GM19438 (cell line): ENCODE measurements at regions not wholly inside any gene's neighbourhood (a gene's known extent, or its start where the extent isn't known, plus 50 kb on each side); places are given as distances from the start of the nearest gene placed in this dataset.

Experiments
- ATAC-seq: cut with Tn5 transposase; IDR thresholded peaks from one replicate; pipeline ENCODE4 v1.9.1; 2021; ENCODE audit warnings: low read depth; ENCODE audit not compliant: unreplicated experiment

GRCh38 chr15:96266456-96266855 is 64.0 kb upstream of the NR2F2 start:
- no peak for ATAC-seq

DNA sequence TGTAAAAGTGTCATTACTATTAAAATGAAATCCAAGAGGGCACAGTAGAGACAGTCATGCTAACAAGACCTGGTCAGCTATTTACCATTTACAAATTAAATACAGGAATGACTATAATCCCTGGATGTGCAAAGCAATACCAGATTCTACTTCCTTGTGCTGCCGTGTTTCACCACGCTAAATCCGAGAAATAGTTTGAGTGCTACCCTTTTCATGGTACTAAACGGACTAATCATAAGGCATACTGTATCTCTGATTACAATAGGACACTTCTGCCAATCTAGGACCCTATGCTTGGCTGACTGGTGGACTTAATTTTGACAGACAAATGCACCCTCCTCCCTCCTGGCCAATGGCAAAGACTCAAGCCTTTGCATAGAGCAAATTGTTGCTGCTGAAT is 63.0 kb upstream of the NR2F2 start:
- ATAC-seq = no peak

- ATAC-seq = no peak
These were observed 61.9 kb upstream of the NR2F2 start for GRCh38 chr15:96268442-96269204.

DNA sequence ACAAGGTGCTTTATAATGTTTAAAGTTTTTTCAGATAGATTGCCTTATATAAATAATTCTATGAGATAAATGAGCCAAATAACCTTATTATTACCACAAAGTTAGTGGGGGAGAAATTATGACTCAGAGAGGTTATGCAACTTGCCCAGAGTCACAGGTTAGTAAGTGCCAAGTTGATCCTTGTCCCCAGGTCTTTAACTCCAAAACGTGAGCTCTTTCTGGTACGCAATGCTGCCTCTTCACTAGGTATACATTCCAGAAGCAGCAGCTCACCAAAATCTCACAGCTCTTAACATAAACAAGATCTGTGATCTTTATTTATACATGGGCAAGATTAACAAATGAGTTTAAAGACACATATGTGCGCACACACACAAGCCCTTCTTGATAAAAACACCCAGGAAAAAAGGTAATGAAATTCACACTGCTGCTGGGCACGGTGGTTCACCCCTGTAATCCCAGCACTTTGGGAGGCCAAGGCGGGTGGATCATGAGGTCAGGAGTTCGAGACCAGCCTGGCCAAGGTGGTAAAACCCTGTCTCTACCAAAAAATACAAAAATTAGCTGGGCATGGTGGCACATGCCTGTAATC is 59.8 kb upstream of the NR2F2 start:
- no peak for ATAC-seq

DNA sequence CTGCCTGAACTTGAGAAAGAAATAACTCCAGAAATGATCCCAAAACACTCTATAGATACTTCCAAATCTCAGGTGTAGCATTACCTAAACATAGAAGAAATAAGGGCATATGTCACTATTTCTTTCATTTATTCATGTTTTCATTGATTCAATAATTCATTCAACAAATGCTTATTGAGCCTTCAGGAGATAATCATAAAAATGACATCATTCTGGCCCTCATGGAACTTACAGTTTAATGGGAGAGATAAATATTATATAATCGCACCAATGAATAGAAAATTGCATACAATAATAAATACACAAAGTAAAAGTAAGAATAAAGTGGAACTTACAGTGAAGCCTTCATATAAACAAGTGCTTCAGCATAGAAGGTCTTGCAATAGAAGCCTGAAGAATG is 58.1 kb upstream of the NR2F2 start:
- no peak for ATAC-seq

DNA sequence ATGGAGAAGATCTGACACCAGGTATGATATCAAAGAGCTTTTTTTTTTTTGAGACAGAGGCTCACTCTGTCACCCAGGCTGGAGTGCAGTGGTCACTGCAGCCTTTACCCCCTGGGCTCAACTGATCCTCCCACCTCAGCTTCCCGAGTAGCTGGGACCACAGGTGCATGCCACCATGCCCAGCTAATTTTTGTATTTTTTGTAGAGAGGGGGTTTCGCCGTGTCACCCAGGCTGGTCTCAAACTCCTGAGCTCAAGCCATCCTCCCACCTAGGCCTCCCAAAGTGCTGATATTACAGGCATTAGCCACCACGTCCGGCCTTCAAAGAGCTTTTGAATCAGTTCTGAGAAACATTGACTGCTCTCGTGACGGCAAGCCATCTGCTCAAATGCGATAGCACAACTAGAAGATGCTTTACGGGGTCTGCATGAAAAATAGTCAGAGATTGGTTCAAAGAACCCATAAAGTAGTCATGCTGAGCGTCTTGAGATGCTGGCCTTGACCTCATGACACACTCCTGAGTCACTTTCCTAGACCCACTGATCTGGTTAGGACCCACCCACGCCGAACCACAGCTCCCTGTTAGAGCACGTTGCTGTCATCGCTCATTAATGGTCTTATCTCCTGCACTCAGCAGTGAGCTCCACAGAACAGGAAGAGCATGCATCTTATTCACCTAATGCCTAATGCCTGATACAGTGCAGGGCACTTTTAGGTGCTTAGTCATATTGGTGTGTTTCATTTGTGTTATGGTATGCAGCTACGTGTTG is 57.0 kb upstream of the NR2F2 start:
- ATAC-seq = no peak

DNA sequence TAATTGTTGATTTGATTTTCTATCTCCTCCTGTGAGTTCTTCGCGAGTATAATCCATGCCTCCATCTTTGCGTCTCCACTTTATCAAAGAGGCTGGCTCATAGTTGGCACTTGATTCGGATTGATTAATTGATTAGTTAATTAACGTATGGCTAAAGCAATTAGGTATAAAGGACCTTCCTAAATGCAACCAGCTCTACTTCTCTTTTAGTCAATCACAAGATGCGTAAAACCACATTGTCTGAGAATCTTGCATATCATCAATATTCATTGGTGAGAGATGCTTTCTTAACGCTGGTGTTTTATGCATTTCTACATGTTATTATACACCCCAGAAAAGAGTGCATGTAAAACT is 56.4 kb upstream of the NR2F2 start:
- ATAC-seq = no peak

GRCh38 chr15:96274698-96275097 is 55.8 kb upstream of the NR2F2 start:
- no peak for ATAC-seq

GRCh38 chr15:96276438-96277210 is 53.9 kb upstream of the NR2F2 start:
- ATAC-seq = no peak
